HG02884 (cell line): ENCODE measurements at regions not wholly inside any gene's neighbourhood (a gene's known extent, or its start where the extent isn't known, plus 50 kb on each side); places are given as distances from the start of the nearest gene placed in this dataset.
"Not testable (repeated sequence)": the region's sequence is repeated elsewhere in the genome, so short reads cannot be mapped to it uniquely, and the experiment has no call there.

Experiments used
- ATAC-seq: cut with Tn5 transposase; IDR thresholded peaks from one replicate; pipeline ENCODE4 v1.9.1; 2021; ENCODE audit warnings: mild to moderate bottlenecking, moderate library complexity; ENCODE audit not compliant: unreplicated experiment

- no peak for ATAC-seq
Observed at GRCh38 chr2:89831641-89832498, 1140.4 kb downstream of the RPIA start.

GRCh38 chr2:89833116-89833779 is 1141.8 kb downstream of the RPIA start:
- ATAC-seq = no peak

DNA sequence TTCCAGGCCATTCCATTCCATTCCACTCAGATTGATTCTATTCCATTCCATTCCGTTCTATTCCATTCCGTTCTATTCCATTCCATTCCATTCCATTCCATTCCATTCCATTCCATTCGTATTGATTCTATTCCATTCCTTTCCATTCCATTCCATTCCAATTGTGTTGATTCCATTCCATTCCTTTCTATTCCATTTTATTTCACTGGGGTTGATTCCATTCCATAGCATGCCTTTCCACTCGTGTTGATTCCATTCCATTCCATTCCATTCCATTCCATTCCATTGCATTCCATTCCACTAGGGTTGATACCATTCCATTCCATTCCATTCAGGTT is 1142.3 kb downstream of the RPIA start:
- ATAC-seq = no peak

DNA sequence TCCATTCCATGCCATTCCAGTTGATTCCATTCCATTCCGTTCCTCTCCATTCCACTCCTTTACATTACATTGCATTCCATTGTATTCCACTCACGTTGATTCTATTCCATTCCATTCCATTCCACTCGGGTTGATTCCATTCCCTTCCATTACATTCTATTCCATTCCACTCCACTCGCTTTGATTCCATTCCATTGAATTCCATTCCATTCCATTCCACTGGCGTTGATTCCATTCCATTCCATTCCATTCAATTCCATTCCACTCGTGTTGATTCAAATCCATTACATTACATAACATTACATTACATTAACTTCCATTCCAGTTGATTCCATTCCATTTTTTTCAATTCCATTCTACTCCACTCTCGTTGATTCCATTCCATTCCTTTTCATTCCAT is 1142.8 kb downstream of the RPIA start:
- ATAC-seq = no peak

DNA sequence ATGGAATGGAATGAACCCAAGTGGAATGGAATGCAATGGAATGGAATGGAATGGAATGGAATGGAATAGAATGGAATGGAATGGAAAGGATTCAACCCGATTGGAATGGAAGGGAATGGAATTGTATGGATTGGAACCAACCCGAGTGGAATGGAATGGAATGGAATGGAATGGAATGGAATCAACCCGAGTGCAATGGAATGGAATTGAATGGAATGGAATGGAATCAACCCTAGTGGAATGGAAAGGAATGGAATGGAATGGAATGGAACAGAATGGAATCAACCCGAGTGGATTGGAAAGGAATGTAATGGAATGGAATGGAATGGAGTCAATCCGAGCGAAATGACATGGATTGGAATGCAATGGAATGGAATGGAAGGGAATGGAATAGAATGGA is 1144.9 kb downstream of the RPIA start:
- ATAC-seq = not testable (repeated sequence)

- ATAC-seq = no peak
Observed at GRCh38 chr2:89837962-89838625, 1146.6 kb downstream of the RPIA start.

DNA sequence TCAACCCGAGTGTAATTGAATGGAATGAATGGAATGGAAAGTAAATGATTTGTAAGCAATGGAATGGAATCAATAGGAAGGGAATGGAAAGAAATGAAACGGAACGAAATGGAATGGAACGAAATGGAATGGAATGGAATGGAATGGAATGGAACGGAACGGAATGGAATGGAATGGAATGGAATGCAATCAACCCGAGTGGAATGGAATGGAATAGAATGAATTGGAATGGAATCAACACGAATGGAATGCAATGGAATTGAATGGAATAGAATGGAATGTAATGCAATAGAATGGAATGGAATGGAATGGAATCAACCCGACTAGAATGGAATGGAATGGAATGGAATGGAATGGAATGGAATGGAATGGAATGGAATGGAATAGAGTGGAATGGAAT is 1148.7 kb downstream of the RPIA start:
- not testable (repeated sequence) for ATAC-seq

DNA sequence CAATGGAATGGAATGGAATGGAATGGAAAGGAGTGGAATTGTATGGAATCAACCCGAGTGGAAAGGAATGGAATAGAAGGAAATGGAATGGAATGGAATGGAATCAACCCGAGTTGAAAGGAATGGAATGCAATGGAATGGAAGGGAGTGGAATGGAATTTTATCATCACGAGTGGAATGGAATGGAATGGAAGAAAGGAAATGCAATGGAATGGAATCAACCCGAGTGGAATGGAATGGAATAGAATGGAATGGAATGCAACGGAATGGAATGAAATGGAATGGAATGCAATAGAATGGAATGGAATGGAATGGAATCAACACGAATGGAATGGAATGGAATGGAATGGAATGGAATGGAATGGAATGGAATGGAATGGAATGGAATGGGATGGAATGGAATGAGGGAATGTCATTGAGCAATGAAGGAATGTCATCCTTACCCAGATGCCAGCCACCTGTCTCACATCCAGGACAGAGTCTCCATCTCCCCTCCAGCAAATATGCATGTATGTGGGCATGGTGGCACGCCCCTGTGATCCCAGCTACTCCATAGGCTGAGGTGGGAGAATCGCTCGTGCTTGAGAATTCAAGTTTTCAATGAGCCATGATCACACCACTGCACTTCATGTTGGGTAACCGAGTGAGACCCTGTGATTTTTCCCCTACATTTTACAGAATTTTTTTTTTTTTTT is 1149.5 kb downstream of the RPIA start:
- not testable (repeated sequence) for ATAC-seq

DNA sequence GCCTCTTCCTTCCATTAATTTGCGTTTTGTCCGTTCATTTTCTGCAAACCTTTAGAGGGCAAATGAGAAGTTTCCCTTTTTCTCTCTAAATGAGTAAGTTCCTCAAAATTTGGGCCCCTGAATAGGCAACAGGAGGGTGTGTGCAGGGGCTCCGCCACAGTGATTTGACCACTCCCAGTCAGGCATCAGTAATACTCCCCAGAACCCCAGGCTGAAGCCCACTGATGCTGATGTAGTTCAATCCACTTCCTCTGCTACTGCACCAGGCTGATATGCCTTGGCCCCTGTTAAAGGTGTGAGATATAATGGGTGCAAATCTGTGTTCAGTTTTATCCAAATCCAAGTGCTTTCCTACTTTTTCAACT is 1150.0 kb downstream of the RPIA start:
- peak; percentile 39 for ATAC-seq

- no peak for ATAC-seq
Observed at GRCh38 chr2:89842180-89842908, 1150.9 kb downstream of the RPIA start.

DNA sequence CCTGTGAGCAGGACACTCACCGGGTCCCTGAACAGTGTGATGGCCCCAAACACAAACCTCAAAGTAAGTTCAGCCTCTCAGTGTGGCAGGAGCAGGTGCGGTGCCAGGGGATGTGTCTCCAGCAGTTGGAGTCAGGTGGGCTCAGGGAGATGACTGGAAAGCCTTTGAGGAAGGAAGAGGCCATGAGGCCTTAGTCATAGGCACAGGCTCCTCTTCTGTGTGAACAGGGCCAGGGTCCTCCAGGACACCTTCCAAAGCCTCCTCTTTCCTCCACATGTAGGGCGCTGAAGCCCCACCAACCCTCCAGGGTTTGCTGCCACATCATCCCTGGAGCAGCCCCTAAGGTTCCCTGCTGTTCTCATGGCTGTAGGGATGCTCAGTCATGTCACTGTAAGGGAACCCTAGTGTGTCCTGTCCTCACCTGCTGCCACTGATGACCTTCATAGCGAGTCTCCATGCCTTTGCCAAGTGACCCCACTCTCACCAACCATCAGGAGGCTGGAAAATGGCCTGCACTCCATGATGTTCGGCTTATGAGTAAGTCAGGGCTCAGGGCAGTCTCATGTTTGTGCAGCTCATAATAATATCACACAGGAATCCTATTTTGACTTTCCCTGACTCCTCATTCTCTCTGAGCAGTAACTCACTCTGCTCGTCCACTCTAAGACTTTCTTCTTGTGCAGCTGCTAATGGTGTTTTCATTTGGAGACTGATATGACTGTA is 1152.9 kb downstream of the RPIA start:
- no peak for ATAC-seq

DNA sequence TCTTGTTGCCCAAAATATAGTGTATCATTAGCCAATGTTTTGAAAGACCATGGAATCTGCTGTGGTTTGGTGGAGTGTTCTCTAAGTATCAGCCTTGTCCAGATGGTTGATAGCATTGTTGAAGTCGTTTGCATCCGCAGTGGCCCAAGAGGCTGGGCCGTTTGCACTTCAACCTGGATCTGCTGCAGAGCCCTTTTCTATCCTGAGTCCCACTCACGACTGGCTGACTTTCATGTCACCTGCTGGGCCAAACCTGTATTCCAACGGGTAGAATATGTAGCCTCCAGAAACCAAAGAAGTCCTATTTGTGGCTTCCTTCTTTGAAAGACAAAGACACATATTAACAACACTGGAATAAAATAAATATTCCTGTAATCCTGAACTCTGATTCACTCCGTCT is 1154.1 kb downstream of the RPIA start:
- no peak for ATAC-seq

- ATAC-seq = no peak
Observed at GRCh38 chr2:89848114-89848513, 1156.6 kb downstream of the RPIA start.

DNA sequence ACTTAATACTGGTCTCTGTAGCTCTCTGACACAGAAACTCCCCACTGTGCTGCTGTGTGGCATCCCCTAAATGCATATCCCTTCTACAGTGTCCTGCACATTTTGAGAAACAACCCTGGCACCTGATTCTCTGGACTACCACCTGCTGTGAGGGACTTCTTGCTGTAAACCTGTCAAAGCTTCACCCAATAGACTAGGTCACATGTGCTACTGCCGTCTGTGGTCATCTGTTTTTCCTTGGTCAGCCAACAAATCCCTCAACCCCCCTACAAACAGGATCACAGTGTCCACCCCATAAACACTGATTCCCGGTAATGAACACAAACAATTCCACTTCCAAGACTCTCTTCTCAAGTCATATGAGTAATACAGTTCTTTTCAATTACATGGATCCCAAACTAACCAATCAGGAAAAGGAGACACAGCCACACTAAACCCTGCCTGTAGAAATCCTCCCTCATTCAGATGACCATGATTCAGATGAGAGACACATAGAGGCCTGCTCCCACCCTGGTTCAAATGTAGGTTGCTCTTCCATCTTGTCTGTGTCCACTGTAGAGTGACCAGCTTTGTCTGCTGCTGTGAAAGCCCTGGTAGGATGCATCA is 1157.4 kb downstream of the RPIA start:
- ATAC-seq = no peak

GRCh38 chr2:89849731-89850130 is 1158.3 kb downstream of the RPIA start:
- ATAC-seq = no peak

DNA sequence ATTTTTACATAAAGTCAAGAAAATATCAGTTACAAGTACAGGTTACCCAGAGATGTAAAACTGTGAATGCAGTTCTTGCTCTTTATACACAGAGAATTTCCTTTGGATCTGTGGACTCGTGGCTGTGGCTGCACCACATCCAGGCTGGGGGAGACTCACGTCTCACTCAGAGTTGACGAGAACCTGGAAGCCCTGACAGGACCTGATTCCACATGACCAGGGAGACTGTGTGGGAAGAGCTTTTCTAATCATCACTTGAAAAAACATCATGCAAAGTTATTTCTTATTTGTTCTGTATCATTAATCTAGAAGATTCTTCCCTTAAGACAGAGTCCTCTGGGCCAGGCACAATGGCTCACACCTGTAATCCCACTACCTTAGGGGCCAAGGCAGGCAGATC is 1159.0 kb downstream of the RPIA start:
- ATAC-seq = no peak

GRCh38 chr2:89850881-89851582 is 1159.6 kb downstream of the RPIA start:
- ATAC-seq = no peak

DNA sequence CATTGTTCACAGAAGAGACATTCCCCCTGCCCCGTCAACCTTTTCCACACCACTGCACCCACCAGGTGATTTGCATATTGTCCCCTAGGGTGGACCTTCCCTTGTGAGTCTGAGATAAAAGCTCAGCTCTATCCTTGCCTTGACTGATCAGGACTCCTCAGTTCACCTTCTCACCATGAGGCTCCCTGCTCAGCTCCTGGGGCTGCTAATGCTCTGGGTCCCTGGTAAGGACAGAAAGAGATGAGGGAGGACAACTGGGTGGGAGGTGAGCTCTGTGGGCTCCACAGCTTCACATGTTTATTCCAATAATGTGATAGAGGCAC is 1160.1 kb downstream of the RPIA start:
- no peak for ATAC-seq

DNA sequence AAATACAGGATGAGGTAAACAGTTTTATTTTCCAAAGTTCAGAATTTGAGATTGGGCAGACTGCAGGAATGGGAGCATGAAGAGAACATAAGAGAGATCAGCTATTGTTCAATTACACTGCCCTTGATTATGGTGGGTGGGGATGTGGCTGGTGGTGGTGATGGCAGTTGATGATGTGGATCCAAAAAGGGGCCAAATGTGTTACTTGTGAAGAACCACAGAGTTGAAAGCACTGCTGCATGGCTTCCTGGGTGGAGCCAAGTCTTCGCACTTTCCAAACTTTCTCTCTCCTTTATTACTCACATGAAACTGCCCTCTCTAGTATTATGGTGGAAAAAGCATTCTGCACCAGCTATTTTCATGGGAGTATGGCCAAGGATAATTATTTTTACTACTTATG is 1162.0 kb downstream of the RPIA start:
- not testable (repeated sequence) for ATAC-seq
